ENCODE measurements at regions not wholly inside any gene's neighbourhood (a gene's known extent, or its start where the extent isn't known, plus 50 kb on each side); places are given as distances from the start of the nearest gene placed in this dataset.
A peak's percentile ranks its signal among the peaks of the same experiment; 100 is the strongest.

DNA sequence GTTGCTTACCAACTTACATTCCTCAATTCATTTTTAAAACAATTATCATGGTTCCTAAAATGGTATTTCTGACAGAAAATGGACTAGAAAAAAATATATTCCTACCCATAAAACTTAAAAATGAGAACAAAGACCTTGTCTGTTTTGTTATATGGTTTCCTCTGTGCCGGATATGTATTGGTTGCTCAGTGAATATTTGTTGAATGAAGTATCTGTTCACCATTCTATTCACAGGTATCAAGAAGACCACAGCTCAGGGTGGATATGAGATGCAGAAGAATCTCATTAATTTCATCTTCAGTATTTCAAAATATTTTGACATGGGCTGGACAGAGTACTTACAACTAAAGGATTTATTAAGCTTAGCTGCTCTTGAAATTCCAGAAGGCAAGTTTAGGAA is 58.1 kb downstream of the TUSC7 start:
- DNase-seq, result no peak

DNA sequence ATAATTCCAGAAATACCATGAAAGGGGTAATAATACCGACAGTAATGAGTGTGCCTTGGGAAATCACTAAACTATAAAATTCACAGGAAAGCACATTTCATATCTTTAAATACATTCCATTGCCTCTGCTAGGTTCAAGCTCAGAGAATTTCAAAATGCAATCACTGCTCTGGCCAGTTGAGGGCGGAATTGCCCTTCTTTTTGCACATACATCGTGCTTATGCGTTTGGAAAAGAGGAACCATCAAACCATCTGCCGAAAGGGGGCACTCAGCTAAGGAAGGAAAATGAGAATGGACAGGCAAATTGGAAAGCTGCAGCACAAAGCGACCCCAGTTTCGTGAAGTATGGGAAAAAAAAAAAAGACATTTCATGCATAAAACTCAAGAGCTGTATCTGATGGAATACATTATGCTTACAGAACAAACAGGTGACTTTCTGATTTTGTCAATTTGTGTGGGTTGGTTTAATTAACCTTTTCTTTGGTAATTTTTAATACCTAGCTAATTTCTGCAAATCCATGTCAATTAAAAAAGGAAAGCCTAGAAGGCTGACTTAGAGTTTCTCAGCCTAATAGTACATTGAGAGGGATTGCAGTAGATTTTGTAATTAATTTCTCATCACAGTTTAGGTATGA is 61.4 kb downstream of the TUSC7 start:
- peak; percentile 87 for DNase-seq

DNA sequence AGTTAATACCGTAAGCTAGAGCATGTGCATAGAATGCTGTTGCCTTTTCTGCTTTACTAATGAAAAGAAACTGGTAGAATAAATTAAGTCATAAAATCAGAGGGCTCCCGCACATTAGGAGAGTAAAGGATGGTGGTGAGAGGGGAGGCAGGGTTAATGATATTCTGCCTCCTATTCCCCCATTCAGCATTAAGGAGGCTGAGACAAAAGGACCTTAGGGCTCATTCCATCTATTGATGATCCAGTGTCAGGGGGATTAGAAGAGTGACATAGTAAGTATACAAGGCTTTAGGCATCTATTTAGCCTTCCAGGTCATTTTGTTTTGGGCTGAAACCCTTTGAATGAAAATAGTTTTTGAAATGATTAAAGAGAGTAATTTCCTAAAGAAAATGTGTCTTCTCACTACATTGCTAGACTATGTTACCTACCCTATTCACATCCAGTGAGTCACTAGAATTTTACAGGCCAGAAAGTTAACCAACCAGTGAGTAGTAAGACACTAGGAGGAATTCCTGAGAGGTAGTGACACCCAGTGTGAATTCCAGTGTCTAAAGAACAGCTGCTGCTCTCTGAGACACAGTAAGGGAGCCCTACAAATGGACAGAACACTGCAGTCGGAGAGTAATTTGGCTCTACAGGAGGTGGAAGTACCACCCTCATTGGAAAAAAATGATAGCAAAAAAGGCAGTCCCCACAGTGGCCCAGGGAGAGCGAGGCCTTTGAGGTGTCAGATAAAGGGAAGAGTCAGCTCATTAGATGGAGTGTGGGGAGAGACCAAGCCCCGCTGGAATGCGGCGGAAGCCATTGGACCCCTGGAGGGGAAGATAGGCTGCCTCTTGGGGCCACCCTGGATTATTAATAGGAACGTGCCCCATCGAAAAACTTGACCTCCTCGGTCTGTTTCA is 67.6 kb downstream of the TUSC7 start:
- DNase-seq, result peak; percentile 68

DNA sequence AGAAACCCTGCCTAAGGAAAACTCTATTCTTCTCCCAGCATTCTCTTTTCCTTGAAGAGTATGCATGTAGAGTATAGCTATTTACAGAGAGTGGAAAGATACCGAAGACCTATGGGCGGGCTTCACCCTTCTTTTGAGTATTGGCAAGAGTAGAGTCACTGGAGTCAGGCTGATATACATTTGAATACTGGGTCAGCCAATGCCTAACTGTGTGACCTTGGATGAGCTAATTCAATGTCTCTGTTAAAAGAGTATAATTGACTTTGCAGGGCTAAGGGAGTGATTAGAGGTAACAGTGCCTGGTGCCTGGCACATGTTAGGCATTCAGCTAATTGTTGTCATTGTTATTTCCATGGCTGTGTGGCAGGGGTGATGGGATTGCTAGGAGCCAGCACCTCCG is 75.6 kb downstream of the TUSC7 start:
- no peak for DNase-seq

DNA sequence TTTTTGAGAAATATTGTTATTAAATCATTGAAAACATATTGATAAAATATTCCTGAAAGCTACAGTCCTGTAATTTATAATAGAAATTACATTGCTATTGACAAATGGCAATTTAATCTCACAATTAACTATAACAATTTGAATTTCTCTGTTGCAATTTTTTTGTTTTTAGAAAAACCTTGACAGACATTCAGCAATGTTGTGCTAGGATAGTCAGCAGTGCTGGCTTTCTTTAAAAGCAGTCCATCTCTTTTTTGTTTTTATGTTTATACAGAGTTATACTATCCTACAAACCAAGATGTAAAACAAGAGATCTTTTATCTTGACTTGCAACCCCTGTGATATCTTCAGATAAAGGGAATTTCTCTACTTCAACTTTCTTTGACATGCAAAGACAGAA is 93.1 kb downstream of the TUSC7 start:
- DNase-seq, result no peak

DNA sequence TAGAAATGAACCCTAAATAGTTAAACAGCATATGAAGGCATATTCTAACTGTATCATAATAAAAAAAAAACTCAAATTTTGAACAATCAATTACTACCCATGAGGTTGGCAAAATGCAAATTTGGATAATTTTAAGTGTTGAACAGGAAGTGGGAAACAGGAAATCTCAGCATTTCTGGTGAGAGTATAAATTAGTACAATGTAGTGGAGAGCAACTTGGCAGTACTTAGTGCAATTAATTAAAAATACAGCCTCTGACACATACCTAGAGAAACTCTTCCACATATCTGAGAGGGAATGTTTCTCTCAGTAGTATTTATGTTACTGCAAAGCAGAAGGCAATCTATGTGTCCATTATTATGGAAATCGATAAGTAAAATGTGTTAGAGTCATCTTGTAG is 96.8 kb downstream of the TUSC7 start:
- DNase-seq, result no peak

DNA sequence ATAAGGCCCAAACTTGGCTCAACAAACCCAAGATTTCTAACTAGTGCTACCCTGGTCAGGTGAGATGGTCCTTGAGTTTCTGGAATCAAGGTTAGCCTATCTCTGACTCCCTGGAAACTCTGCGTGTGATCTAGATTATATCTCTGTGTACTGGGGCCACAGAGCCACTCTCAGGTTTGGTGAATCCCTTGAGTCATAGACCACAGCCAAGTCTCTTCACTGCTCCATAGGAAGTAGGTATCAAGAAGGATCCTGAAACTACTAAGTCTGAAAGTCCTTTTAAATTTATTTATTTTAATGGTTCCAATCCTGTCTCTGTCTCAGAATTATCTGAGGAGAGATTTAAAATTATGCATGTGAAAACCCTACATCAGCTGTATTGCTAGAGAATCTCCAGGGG is 99.1 kb downstream of the TUSC7 start:
- DNase-seq, result no peak

DNA sequence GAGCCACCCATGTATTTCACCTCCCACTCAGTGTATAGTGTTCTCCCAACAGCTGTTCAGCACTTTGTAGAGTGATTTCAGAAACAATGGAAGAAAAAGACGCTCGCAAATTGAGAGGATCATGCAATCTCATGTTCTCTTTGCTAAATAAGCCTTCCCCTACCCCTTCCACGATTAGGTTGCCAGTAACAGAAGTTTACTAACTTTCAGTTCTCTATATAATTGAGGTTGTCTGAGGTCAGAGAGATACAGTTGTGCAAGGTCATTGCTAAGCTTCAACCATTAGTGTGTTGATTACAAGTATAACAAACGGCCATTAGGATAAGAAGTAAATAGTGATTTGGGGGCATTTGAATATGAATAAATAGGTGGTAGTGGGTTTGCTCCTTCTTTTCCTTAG is 99.6 kb downstream of the TUSC7 start:
- no peak for DNase-seq

DNA sequence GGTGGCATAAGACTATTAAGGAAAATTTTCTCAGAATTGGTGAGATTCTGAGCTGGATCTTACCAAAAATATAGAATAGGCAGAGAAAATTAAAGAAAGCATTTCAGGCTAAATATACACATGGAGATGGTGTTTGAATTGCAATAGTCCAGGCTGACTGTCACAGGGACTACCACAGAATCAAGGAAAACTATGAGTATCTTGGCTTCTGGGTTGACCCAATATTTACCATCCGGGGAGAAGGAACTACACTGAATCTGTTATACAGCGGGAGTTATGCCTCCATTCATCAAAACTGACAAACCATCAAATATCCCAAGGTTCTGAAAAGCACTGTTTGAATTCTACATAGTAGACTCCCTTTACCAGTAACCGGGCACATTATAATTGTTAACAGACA is 102.2 kb downstream of the TUSC7 start:
- no peak for DNase-seq

DNA sequence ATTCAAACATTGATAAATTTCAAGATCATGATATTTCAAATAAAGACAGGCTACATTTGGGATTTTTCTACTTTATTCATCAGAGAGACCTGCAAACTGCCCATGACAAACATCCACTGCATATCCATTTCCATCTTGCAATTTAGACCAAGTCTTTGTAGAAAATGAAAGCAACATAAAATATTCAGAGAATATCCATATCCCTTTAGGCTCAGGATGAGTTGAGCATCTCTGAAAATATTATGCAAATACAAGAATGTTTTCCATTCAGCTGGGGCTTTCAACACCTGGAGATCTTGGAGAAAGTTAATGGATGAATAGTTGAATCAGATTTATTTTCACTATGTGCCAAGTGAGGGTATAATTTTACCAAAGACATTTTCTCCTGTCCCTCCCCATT is 103.4 kb downstream of the TUSC7 start:
- DNase-seq, result no peak

DNA sequence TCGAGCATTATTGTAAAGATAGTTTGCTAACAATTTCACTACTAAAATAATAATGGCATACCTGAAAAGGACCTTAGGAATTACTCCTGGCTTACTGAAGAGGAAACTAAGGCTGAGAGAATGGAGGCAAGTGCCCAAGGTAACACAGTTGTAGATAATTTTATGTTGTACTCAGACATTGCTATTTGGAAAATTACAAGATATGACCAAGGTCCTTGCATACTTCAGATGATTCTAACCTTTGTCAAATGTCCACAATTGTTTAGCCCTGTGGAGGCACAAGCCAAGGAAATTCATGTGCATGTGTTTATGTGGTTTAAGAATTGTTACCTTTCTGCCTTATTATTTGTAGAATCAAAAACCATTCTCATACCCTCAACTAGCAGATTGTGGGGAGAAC is 105.7 kb downstream of the TUSC7 start:
- DNase-seq, result no peak

DNA sequence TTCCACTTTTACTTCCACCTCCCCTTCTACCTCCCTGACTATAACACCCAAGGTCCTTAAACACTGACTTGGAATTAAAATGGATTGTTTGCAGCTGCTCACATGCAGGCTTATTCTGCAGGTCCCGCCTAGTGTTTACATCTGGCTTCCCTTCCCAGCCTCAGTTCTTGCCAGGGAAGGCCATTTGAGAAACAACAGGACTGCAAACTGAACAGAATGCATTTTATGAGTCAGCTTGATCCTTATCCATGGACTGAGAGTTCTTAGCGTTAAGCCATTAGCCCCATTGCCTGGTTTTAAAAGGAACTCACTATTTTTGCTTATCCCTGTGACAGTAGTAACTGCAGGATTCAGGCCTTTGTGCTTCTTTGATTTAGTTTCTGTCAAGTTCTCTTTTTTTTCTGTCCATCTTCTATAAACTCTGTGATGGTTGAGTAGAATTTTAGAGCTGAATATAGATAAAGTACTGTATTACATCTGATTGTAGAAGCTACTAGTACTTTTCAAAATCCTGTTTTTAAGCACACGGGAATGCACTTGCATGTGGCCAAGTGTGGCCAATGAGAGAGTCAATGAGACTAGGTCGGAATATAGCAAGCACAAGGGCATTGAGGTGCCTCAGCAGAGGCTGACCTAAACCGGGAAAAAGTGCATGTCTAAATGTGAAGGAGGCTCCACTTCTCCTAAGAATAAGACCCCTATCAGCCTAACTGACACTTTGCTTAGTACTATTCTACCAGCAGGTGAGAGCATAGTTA is 106.4 kb downstream of the TUSC7 start:
- peak; percentile 89 for DNase-seq

DNA sequence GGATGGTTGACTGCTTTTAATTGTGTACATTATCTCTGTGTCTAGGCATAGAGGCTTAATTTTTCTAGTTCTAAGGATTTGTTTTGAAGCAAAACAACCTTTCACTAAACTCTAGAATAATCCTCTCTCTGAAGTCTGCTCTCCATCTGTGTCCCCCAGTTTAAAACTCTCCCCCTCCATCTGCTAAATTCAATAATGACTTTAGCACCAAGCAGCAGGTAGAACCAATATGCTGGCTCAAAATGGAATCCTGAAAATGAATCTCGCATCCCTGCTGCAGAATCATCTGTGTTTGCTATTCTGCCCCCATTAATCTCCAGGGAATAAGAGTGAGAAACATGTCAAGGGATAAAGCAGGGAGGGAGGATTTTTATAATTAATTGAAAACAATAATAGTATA is 111.8 kb downstream of the TUSC7 start:
- no peak for DNase-seq

DNA sequence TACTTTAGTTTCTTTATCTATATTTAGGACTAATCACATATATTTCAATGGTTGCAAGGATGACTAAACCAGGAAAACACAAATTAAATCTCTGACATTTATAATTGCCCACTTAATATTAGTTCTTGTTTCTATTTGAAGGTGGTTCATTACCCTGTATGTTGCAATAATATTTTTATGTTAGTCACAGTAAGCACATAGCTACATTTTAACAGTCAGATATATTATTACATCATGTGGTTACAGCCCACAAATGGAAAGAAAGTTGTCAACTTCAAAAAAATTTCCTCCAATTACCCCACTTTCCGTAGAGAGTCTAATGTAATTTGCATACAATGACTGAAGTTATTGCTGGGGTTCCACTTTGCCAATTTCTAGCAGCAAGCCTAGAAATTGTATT is 114.6 kb downstream of the TUSC7 start:
- no peak for DNase-seq

DNA sequence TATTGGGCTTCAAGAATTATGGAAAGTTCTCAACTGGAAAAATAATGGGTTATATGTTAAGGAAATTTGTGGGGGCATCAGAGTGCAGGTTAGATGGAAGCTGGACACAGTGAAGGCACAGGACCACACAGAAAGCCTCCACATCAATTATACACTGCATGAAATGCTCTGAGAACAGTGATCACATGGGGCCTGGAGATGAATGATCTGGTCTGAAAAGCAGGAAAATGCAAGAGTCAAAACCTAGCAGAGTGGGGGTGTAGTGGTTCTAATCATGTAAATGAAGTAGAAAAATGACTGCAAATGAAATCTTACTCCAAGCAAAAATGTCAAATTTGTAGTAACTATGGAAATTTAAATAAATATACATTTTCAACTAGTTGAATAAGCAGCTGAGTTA is 123.6 kb downstream of the TUSC7 start:
- DNase-seq, result no peak

DNA sequence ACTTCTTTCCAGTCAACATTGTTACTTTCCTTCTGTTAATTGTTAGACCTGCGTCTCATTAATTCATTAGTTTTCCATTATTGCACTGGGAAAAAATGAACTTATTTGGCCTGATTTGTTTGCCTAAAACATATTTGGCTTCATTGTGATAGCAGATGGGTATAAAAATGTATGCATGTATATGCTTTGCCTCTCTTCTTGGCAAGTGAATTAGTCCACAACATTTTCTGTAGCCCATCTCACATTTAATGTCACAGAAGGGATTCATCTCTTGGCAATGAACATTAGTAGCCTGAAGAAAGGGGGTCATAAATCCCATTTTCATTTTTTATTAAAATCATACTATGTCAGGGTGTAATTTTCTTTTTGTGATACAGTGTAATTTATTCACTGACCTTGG is 125.2 kb downstream of the TUSC7 start:
- no peak for DNase-seq

DNA sequence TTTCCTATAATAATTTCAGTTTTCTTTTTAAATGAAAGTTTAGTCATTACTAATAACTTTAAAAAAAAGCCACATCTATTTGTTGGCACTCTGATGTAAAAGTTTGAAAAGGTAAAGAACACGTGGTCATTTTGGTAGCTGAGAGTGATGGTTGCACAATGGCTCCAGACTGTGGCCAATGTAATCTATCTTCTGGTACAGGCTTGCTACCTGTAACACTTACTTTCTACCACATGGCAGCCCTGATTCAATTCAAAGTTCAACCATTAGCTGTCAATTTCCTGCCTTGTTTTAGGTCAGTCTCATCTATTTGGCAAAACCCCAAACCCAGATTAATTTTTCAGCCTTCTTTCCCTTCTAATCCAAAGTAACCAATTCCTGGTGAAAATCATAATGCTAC is 126.1 kb downstream of the TUSC7 start:
- DNase-seq, result no peak

DNA sequence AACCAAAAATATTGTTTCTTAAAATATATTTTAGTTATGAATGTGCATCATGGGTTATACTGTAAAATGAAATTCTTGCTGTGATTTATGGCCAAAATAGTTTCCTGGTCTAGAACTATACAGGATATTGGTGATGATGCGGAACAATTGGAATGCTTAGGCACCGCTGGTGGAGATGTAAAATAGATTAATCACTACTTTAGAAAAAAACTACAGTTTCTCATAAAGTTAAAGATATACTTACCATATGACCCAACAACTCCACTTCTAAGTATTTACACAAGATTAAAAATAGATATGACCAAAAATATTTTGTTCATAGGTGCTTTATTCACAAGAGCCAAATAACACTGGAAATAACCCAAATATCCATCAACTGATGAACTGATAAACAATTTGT is 126.7 kb downstream of the TUSC7 start:
- no peak for DNase-seq

DNA sequence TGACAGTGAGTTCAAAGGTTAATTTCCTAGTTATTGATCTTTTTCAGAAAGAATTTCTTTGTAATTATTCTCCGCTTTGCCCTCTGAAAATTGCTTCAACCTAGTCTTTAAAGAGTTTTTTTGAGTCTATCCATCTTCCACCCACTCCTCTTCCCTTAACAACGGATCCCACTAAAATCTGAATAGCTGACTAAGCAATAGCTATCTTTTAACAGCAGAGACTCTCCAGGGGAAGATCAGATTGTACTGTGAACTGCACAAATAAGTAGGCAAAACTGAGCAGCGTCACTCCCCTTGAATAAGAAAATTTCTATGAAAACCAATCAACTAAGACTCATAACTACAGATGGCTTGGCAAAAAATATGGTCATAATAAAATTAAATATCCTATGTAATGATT is 127.9 kb downstream of the TUSC7 start:
- DNase-seq, result no peak

DNA sequence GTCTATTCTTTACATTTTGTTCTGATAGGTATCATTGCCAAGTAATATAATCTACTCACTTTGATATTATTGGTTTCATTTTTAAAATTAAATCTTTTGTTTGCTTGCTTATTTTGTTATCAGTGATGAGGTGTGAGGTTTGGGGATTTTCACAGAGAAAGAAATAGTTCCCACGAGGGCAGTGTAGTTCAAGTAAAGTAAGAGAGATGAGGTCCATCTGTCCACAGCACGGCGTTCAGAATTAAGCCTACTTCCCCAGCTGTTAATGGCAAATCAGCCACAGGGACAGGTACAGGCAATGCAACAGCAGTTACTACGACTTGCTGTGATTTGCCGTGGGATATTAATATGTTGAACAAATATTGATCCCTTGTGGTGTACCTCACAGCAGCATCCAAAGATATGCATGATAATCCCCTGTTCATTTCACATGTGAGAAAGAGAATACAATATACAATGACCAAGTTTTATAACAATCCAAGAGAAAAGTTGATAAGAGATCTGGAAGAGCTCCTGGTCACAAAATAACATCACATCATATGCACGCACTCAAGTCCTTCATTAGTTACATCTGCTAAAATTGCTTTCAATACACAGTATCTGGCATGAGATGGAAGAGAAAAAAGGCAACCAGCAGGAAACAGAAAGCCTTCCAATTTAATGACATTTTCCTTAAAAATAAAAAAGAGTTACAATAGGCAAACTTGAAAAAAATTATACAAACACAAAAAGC is 131.6 kb downstream of the TUSC7 start:
- no peak for DNase-seq

DNA sequence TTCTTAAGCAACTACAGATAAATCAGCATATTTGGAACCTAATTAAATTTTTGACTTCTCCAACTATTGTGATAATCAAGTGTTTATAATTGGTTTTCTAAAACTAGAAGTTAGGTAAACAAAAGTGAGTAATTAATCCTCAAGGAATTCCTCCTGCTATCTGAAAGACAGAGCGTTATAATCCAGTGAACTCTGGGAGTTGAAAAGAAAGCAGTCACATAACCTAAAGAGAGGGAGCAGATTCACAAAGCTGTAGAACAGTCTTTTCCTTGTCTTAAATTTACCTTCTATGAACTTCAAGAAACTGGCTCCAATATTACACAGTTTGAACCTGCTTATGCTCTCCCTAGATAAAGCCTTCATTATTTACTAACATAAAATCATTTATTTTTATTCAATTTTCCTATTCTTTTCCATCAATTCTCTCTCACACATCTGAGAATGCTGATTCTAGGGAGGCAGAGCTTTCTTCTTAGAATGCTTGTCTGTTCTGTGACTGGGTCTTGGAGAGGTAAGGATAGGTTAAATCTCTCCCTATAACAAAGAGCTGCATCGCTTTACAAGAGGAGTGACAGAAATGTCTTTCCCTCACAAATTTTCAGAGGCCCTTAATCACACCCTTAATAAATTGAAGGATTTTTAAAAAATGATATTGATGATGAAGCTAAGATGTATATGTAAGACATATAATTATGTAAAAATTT is 132.8 kb downstream of the TUSC7 start:
- DNase-seq, result no peak

DNA sequence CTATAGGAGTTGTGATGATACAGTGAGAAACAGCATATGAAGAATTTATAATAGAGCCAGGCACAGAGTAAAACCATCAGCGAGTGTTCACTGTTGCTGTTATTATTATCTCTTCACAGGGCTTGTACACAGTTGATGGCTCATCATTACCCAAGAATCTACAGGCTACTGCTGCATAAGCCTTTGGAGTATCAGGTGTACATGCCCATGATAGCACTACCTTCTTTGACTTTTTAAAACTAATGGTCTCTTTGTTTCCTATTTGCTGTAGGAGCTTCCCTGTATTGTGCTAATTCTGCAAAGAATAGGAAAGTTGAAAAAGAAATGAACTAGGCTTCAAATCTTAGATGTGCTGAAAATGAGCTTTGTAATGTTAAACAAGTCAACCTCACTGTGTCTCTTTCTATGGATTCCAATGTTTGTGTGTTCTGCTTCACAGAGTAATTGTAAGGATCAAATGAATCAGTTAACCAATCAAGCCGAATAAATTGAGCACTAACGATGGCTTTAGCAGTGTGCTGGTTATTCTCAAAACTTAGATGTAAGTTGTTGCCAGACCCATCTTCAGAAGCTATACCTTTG is 138.8 kb downstream of the TUSC7 start:
- DNase-seq, result no peak
